GM21825 (cell line): ENCODE measurements at regions not wholly inside any gene's neighbourhood (a gene's known extent, or its start where the extent isn't known, plus 50 kb on each side); places are given as distances from the start of the nearest gene placed in this dataset.

ENCODE experiments used
- ATAC-seq: cut with Tn5 transposase; IDR thresholded peaks from one replicate; pipeline ENCODE4 v1.9.1; 2021; ENCODE audit warnings: mild to moderate bottlenecking, moderate library complexity; ENCODE audit not compliant: unreplicated experiment

GRCh38 chr20:60269573-60270162 lies 311.4 kb downstream of the CDH26 start:
- no peak for ATAC-seq

GRCh38 chr20:60270341-60270740 lies 312.1 kb downstream of the CDH26 start:
- ATAC-seq: no peak

GRCh38 chr20:60271597-60271996 lies 313.4 kb downstream of the CDH26 start:
- no peak for ATAC-seq

GRCh38 chr20:60272790-60273189 lies 314.6 kb downstream of the CDH26 start:
- no peak for ATAC-seq

- no peak for ATAC-seq
These were observed 316.5 kb downstream of the CDH26 start for GRCh38 chr20:60274717-60275116.

- no peak for ATAC-seq
These were observed 323.1 kb downstream of the CDH26 start for GRCh38 chr20:60281295-60281694.

GRCh38 chr20:60283281-60283680 lies 325.1 kb downstream of the CDH26 start:
- no peak for ATAC-seq

- ATAC-seq: no peak
These were observed 328.5 kb downstream of the CDH26 start for GRCh38 chr20:60286764-60287163.

- ATAC-seq: no peak
These were observed 330.7 kb downstream of the CDH26 start for GRCh38 chr20:60288945-60289344.

GRCh38 chr20:60292001-60292520 lies 333.8 kb downstream of the CDH26 start:
- ATAC-seq: no peak

GRCh38 chr20:60294632-60295031 lies 336.4 kb downstream of the CDH26 start:
- ATAC-seq: no peak

GRCh38 chr20:60295214-60295613 lies 337.0 kb downstream of the CDH26 start:
- no peak for ATAC-seq

- ATAC-seq: no peak
These were observed 339.4 kb downstream of the CDH26 start for GRCh38 chr20:60297649-60298048.

- no peak for ATAC-seq
These were observed 340.4 kb downstream of the CDH26 start for GRCh38 chr20:60298647-60299046.

GRCh38 chr20:60299951-60300350 lies 341.7 kb downstream of the CDH26 start:
- ATAC-seq: no peak

- ATAC-seq: no peak
These were observed 342.2 kb downstream of the CDH26 start for GRCh38 chr20:60300374-60300773.

GRCh38 chr20:60302875-60303274 lies 344.7 kb downstream of the CDH26 start:
- ATAC-seq: no peak

GRCh38 chr20:60304026-60304590 lies 345.9 kb downstream of the CDH26 start:
- ATAC-seq: no peak

- ATAC-seq: no peak
These were observed 346.7 kb downstream of the CDH26 start for GRCh38 chr20:60304931-60305330.

- no peak for ATAC-seq
These were observed 347.9 kb downstream of the CDH26 start for GRCh38 chr20:60306105-60306504.

GRCh38 chr20:60306551-60306950 lies 348.3 kb downstream of the CDH26 start:
- no peak for ATAC-seq

- no peak for ATAC-seq
These were observed 352.5 kb downstream of the CDH26 start for GRCh38 chr20:60310560-60311349.
